ENCODE measurements at regions not wholly inside any gene's neighbourhood (a gene's known extent, or its start where the extent isn't known, plus 50 kb on each side); places are given as distances from the start of the nearest gene placed in this dataset.
A peak's percentile ranks its signal among the peaks of the same experiment; 100 is the strongest.

GRCh38 chr5:121350181-121350930, 501.3 kb upstream of the FTMT start:
- CTCF ChIA-PET: interaction anchor here (1.0 kb wide), 1 partner anchor 30 kb away, joined by 3 read pairs; no protein-coding TSS in a partner anchor
- Histone ChIP-seq H3K4me2 (no peak overlapping the region), H3K9ac (no peak overlapping the region), H4K20me1 (ENCODE audit: insufficient read depth) (no peaks in the 10 kb centered on the region), H3K27ac (ENCODE audit: low read depth in 2 of 2, low read length in 1 of 2) (no peak overlapping the region; a peak in 1 of 4 replicates), H3F3A (replicated peaks; ENCODE audit: insufficient read depth) (no peaks in the 10 kb centered on the region), H3K79me2 (ENCODE audit: insufficient read depth) (no peaks in the 10 kb centered on the region), H3K4me1 (ENCODE audit: control insufficient read depth in 1 of 2, insufficient read depth in 2 of 2, low read depth in 1 of 2, low read length in 1 of 2) (no peaks in the 10 kb centered on the region; a peak in 1 of 4 replicates), H3K27me3 (ENCODE audit: insufficient read depth) (no peaks in the 10 kb centered on the region), H2AFZ (ENCODE audit: low read depth) (peak overlapping the region; percentile 22; the same call in 1 of the 2 replicates), H3K4me3 (ENCODE audit: low read depth in 2 of 2, low read length in 1 of 2) (no peak overlapping the region; a peak in 1 of 4 replicates), H3K36me3 (replicated peaks in 1 of 2; ENCODE audit: control insufficient read depth in 1 of 2, insufficient read depth in 2 of 2, low read length in 1 of 2) (no peaks in the 10 kb centered on the region), H3K9me3 (no peaks in the 10 kb centered on the region), H3K9me2 (no peaks in the 10 kb centered on the region)
- POLR2A ChIA-PET: no interaction called here
- no peak for DNase-seq
- 44% methylated on average over 4 of the region's 4 CpGs for WGBS (ENCODE audit: low lambda C conversion rate)
- no peak for TF ChIP-seq RCOR1 (IDR thresholded peaks at IDR 0.05; ENCODE audit: low read length)
- TF ChIP-seq MEF2A (IDR thresholded peaks at IDR 0.05; ENCODE audit: borderline replicate concordance, low read depth): no peak
- no peak for TF ChIP-seq GABPA (IDR thresholded peaks at IDR 0.05; ENCODE audit: low read depth)
- TF ChIP-seq EZH2phosphoT487 (IDR thresholded peaks at IDR 0.05; ENCODE audit: borderline replicate concordance, low read depth): no peak
- no peak for TF ChIP-seq NRF1 (IDR thresholded peaks at IDR 0.05; ENCODE audit: low read depth, low read length)
- no peak for TF ChIP-seq ELF1 (IDR thresholded peaks at IDR 0.05)
- TF ChIP-seq, protein P1, sequence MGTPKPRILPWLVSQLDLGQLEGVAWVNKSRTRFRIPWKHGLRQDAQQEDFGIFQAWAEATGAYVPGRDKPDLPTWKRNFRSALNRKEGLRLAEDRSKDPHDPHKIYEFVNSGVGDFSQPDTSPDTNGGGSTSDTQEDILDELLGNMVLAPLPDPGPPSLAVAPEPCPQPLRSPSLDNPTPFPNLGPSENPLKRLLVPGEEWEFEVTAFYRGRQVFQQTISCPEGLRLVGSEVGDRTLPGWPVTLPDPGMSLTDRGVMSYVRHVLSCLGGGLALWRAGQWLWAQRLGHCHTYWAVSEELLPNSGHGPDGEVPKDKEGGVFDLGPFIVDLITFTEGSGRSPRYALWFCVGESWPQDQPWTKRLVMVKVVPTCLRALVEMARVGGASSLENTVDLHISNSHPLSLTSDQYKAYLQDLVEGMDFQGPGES (IDR thresholded peaks at IDR 0.05; ENCODE audit: low read depth, low read length): no peak
- TF ChIP-seq CHD2 (IDR thresholded peaks at IDR 0.05; ENCODE audit: low read length, partially characterized antibody): no peak
- peak; percentile 15; the same call in 1 of the 2 replicates for TF ChIP-seq FOSL2 (IDR thresholded peaks at IDR 0.05; ENCODE audit: borderline replicate concordance, low read depth)
- no peak for TF ChIP-seq RFX5 (IDR thresholded peaks at IDR 0.05; ENCODE audit: low read length)
- no peak for TF ChIP-seq FOXJ3 (CRISPR knock-in tag; IDR thresholded peaks at IDR 0.05)
- TF ChIP-seq SIN3A (IDR thresholded peaks at IDR 0.05; ENCODE audit: borderline replicate concordance, low read depth, low read length): no peak
- no peak for TF ChIP-seq USF1 (IDR thresholded peaks at IDR 0.05; ENCODE audit: borderline replicate concordance, low read depth)
- no peak for TF ChIP-seq GATA2 (CRISPR knock-in tag; IDR thresholded peaks at IDR 0.05)
- TF ChIP-seq JUND (IDR thresholded peaks at IDR 0.05): peak; percentile 37; the same call in 1 of the 2 replicates
- TF ChIP-seq TEAD4 (IDR thresholded peaks at IDR 0.05; ENCODE audit: borderline replicate concordance, insufficient read depth): no peak
- TF ChIP-seq YY1 (IDR thresholded peaks at IDR 0.05; ENCODE audit: low read depth): no peak
- no peak for TF ChIP-seq EP300 (IDR thresholded peaks at IDR 0.05; ENCODE audit: borderline replicate concordance in 1 of 2, low read depth in 1 of 2, low read length in 1 of 2)
- no peak for TF ChIP-seq POLR2AphosphoS5 (IDR thresholded peaks at IDR 0.05; ENCODE audit: low read depth, low read length)
- TF ChIP-seq SMC3 (IDR thresholded peaks at IDR 0.05; ENCODE audit: low read depth, low read length): no peak
- TF ChIP-seq RAD21 (IDR thresholded peaks at IDR 0.05; ENCODE audit: low read length): no peak
- TF ChIP-seq FOXM1 (IDR thresholded peaks at IDR 0.05; ENCODE audit: low read depth): no peak
- TF ChIP-seq CTCF (IDR thresholded peaks at IDR 0.05): no peak
- TF ChIP-seq TCF12 (IDR thresholded peaks at IDR 0.05): peak; percentile 66
- TF ChIP-seq USF2 (IDR thresholded peaks at IDR 0.05; ENCODE audit: borderline replicate concordance, low read depth, low read length): no peak
- no peak for TF ChIP-seq MXI1 (IDR thresholded peaks at IDR 0.05; ENCODE audit: low read depth, low read length)
- TF ChIP-seq, protein P2, sequence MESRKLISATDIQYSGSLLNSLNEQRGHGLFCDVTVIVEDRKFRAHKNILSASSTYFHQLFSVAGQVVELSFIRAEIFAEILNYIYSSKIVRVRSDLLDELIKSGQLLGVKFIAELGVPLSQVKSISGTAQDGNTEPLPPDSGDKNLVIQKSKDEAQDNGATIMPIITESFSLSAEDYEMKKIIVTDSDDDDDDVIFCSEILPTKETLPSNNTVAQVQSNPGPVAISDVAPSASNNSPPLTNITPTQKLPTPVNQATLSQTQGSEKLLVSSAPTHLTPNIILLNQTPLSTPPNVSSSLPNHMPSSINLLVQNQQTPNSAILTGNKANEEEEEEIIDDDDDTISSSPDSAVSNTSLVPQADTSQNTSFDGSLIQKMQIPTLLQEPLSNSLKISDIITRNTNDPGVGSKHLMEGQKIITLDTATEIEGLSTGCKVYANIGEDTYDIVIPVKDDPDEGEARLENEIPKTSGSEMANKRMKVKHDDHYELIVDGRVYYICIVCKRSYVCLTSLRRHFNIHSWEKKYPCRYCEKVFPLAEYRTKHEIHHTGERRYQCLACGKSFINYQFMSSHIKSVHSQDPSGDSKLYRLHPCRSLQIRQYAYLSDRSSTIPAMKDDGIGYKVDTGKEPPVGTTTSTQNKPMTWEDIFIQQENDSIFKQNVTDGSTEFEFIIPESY (IDR thresholded peaks at IDR 0.05; ENCODE audit: borderline replicate concordance, low read depth): no peak

Data from SK-N-SH (cell line).